ENCODE measurements at regions not wholly inside any gene's neighbourhood (a gene's known extent, or its start where the extent isn't known, plus 50 kb on each side); places are given as distances from the start of the nearest gene placed in this dataset.

GRCh38 chr6:95274686-95275235 lies 302.6 kb upstream of the MANEA start:
- TF ChIP-seq, protein P1, sequence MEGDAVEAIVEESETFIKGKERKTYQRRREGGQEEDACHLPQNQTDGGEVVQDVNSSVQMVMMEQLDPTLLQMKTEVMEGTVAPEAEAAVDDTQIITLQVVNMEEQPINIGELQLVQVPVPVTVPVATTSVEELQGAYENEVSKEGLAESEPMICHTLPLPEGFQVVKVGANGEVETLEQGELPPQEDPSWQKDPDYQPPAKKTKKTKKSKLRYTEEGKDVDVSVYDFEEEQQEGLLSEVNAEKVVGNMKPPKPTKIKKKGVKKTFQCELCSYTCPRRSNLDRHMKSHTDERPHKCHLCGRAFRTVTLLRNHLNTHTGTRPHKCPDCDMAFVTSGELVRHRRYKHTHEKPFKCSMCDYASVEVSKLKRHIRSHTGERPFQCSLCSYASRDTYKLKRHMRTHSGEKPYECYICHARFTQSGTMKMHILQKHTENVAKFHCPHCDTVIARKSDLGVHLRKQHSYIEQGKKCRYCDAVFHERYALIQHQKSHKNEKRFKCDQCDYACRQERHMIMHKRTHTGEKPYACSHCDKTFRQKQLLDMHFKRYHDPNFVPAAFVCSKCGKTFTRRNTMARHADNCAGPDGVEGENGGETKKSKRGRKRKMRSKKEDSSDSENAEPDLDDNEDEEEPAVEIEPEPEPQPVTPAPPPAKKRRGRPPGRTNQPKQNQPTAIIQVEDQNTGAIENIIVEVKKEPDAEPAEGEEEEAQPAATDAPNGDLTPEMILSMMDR (conservative IDR thresholded peaks at IDR 0.05; ENCODE audit: low read depth in 2 of 2): no peak
- TF ChIP-seq EZH2 (IDR thresholded peaks at IDR 0.05; ENCODE audit: low read depth, unreplicated experiment) (no peak), POLR2AphosphoS5 (IDR thresholded peaks at IDR 0.05; ENCODE audit: low read depth) (no peak), EZH2phosphoT487 (IDR thresholded peaks at IDR 0.05; ENCODE audit: unreplicated experiment) (no peak), REST (IDR thresholded peaks at IDR 0.05; ENCODE audit: unreplicated experiment) (no peak), STAT1 (IDR thresholded peaks at IDR 0.05; ENCODE audit: unreplicated experiment) (no peak)

All from GM23338 (cell line).